A673 (cell line): ENCODE measurements at regions not wholly inside any gene's neighbourhood (a gene's known extent, or its start where the extent isn't known, plus 50 kb on each side); places are given as distances from the start of the nearest gene placed in this dataset.

Experiments used
- EZH2 ChIP-seq: fragments of 200-600 bp; sonication (generic); IDR thresholded peaks from 2 replicates; pipeline ENCODE4 v1.6.1; 2017; ENCODE audit warnings: borderline replicate concordance, low read depth, mild to moderate bottlenecking, mixed read lengths, antibody characterized with exemption, low read length; ENCODE audit not compliant: poor library complexity, severe bottlenecking
- TF ChIP-seq, protein P1 (sequence below): fragments of 300-800, 200-600 bp; sonication (generic); conservative IDR thresholded peaks from 2 replicates; pipeline ENCODE4 v1.5.1; 2017; ENCODE audit warnings: low read depth, mild to moderate bottlenecking, antibody characterized with exemption, low read length, moderate library complexity, mixed read lengths

DNA sequence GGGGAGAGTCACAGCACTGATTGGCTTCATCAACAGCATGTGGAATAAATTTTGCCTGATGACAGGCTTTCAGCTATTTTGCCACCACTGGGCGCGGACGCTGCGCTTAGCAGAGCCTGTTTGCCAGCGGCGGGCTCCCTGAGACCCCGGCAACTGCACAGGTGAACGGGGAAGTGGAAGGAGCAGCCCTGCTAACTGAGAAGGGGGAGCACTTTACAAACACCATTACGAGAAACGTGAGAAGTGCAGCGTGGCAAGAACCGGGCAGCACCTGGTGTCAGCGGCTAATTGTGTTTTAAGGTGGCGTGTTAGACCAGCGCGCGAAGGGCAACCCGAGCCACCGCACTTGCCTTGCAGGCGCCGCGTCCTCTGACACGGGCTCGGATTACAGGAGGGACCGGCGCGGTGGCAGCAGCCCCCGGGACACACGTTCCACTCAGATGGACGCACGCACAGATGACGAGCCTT is 307.8 kb upstream of the ARRDC4 start:
- TF ChIP-seq, protein P1, sequence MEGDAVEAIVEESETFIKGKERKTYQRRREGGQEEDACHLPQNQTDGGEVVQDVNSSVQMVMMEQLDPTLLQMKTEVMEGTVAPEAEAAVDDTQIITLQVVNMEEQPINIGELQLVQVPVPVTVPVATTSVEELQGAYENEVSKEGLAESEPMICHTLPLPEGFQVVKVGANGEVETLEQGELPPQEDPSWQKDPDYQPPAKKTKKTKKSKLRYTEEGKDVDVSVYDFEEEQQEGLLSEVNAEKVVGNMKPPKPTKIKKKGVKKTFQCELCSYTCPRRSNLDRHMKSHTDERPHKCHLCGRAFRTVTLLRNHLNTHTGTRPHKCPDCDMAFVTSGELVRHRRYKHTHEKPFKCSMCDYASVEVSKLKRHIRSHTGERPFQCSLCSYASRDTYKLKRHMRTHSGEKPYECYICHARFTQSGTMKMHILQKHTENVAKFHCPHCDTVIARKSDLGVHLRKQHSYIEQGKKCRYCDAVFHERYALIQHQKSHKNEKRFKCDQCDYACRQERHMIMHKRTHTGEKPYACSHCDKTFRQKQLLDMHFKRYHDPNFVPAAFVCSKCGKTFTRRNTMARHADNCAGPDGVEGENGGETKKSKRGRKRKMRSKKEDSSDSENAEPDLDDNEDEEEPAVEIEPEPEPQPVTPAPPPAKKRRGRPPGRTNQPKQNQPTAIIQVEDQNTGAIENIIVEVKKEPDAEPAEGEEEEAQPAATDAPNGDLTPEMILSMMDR = no peak
- no peak for TF ChIP-seq EZH2
